ENCODE measurements at regions not wholly inside any gene's neighbourhood (a gene's known extent, or its start where the extent isn't known, plus 50 kb on each side); places are given as distances from the start of the nearest gene placed in this dataset.

GRCh38 chr14:50010752-50011151, 105.6 kb downstream of the VCPKMT start:
- H3K4me3 Mint-ChIP-seq (ENCODE audit: unreplicated experiment), result no peak overlapping the region
- no peak for DNase-seq (ENCODE audit: low spot score)
- TF ChIP-seq CTCF (IDR thresholded peaks at IDR 0.05), result no peak
- H3K9me3 Mint-ChIP-seq (ENCODE audit: low read depth), result no peaks in the 10 kb centered on the region
- no peaks in the 10 kb centered on the region for H3K27me3 Mint-ChIP-seq (ENCODE audit: low read depth)
- H3K4me1 Mint-ChIP-seq (ENCODE audit: low read depth), result peaks cover 4% of the 10 kb centered on the region
- no peaks in the 10 kb centered on the region for H3K36me3 Mint-ChIP-seq (ENCODE audit: low read depth)
- H3K27ac Mint-ChIP-seq (ENCODE audit: unreplicated experiment), result no peak overlapping the region

GRCh38 chr14:50011242-50011641, 105.1 kb downstream of the VCPKMT start:
- DNase-seq (ENCODE audit: low spot score), result no peak
- no peaks in the 10 kb centered on the region for H3K27me3 Mint-ChIP-seq (ENCODE audit: low read depth)
- no peak for TF ChIP-seq CTCF (IDR thresholded peaks at IDR 0.05)
- no peak overlapping the region for H3K4me3 Mint-ChIP-seq (ENCODE audit: unreplicated experiment)
- peaks cover 4% of the 10 kb centered on the region for H3K4me1 Mint-ChIP-seq (ENCODE audit: low read depth)
- no peaks in the 10 kb centered on the region for H3K9me3 Mint-ChIP-seq (ENCODE audit: low read depth)
- no peak overlapping the region for H3K27ac Mint-ChIP-seq (ENCODE audit: unreplicated experiment)
- H3K36me3 Mint-ChIP-seq (ENCODE audit: low read depth), result no peaks in the 10 kb centered on the region

GRCh38 chr14:50012644-50013043, 103.7 kb downstream of the VCPKMT start:
- TF ChIP-seq CTCF (IDR thresholded peaks at IDR 0.05), result no peak
- Mint-ChIP-seq H3K36me3 (ENCODE audit: low read depth) (no peaks in the 10 kb centered on the region), H3K9me3 (ENCODE audit: low read depth) (no peaks in the 10 kb centered on the region), H3K27ac (ENCODE audit: unreplicated experiment) (no peak overlapping the region), H3K4me1 (ENCODE audit: low read depth) (peaks cover 8% of the 10 kb centered on the region), H3K4me3 (ENCODE audit: unreplicated experiment) (no peak overlapping the region), H3K27me3 (ENCODE audit: low read depth) (no peaks in the 10 kb centered on the region)
- DNase-seq (ENCODE audit: low spot score), result no peak

- Mint-ChIP-seq H3K4me1 (ENCODE audit: low read depth) (peaks cover 15% of the 10 kb centered on the region), H3K27ac (ENCODE audit: unreplicated experiment) (no peak overlapping the region), H3K4me3 (ENCODE audit: unreplicated experiment) (no peak overlapping the region), H3K36me3 (ENCODE audit: low read depth) (no peaks in the 10 kb centered on the region), H3K9me3 (ENCODE audit: low read depth) (no peaks in the 10 kb centered on the region), H3K27me3 (ENCODE audit: low read depth) (no peaks in the 10 kb centered on the region)
- DNase-seq (ENCODE audit: low spot score), result no peak
- no peak for TF ChIP-seq CTCF (IDR thresholded peaks at IDR 0.05)
These were observed 103.0 kb downstream of the VCPKMT start for GRCh38 chr14:50013198-50013918.

GRCh38 chr14:50013934-50014333, 102.4 kb downstream of the VCPKMT start:
- Mint-ChIP-seq H3K27me3 (ENCODE audit: low read depth) (no peaks in the 10 kb centered on the region), H3K27ac (ENCODE audit: unreplicated experiment) (no peak overlapping the region), H3K4me1 (ENCODE audit: low read depth) (peaks cover 19% of the 10 kb centered on the region), H3K9me3 (ENCODE audit: low read depth) (no peaks in the 10 kb centered on the region), H3K36me3 (ENCODE audit: low read depth) (no peaks in the 10 kb centered on the region), H3K4me3 (ENCODE audit: unreplicated experiment) (no peak overlapping the region)
- no peak for TF ChIP-seq CTCF (IDR thresholded peaks at IDR 0.05)
- no peak for DNase-seq (ENCODE audit: low spot score)
